IMR-90 (cell line): ENCODE measurements at regions not wholly inside any gene's neighbourhood (a gene's known extent, or its start where the extent isn't known, plus 50 kb on each side); places are given as distances from the start of the nearest gene placed in this dataset.

Experiments
- ATAC-seq: fragments of 200-7000 bp; cut with Tn5 transposase; 2 replicates; pipeline ENCODE4 v1.9.1; 2020; ENCODE audit warnings: low read depth, mild to moderate bottlenecking, moderate library complexity
- BruUV-seq: library from RNA; stranded (reverse); fragments of 400-500 nt; replicated peaks from 2 replicates; lab custom pipeline; 2021; lab: Mats Ljungman, UMichigan
- CTCF ChIA-PET: fragments of 300-600 bp; formaldehyde crosslinking; extraction: SDS; loops from one replicate; lab custom pipeline; 2021; ENCODE audit warnings: antibody characterized with exemption; lab: Yijun Ruan, JAX
- POLR2A ChIA-PET: fragments of 300-600 bp; sonication (Branson Sonifier 250); formaldehyde crosslinking; loops from one replicate; lab custom pipeline; 2022; ENCODE audit warnings: antibody characterized with exemption; ENCODE audit not compliant: unreplicated experiment; lab: Charles Lee
- DNase-seq: peaks from one replicate; pipeline ENCODE4 v3.0.0; 2013
- H2AFZ ChIP-seq: replicated peaks from 2 replicates; pipeline ENCODE3; 2013; ENCODE audit warnings: low read length, mild to moderate bottlenecking; ENCODE audit not compliant: poor library complexity
- H2AK5ac ChIP-seq: 2 replicates; pipeline ENCODE4 v1.6.1; 2013; ENCODE audit warnings: low read depth, low read length, inconsistent platforms
- H2AK9ac ChIP-seq: replicated peaks from 2 replicates; pipeline ENCODE3; 2013; ENCODE audit warnings: mild to moderate bottlenecking, low read depth, low read length, moderate library complexity; ENCODE audit not compliant: poor library complexity
- H2BK120ac ChIP-seq: 2 replicates; pipeline ENCODE4 v1.6.1; 2013; ENCODE audit warnings: low read depth, low read length, inconsistent platforms
- H2BK15ac ChIP-seq: 3 replicates; pipeline ENCODE4 v1.6.1; 2013; ENCODE audit warnings: low read depth, low read length, inconsistent platforms
- H2BK20ac ChIP-seq: 2 replicates; pipeline ENCODE4 v1.6.1; 2013; ENCODE audit warnings: low read depth, mild to moderate bottlenecking, inconsistent platforms, low read length, moderate library complexity
- H2BK5ac ChIP-seq: 2 replicates; pipeline ENCODE4 v1.6.1; 2013; ENCODE audit warnings: mild to moderate bottlenecking, low read depth, low read length, inconsistent platforms; ENCODE audit not compliant: poor library complexity, severe bottlenecking
- H3K14ac ChIP-seq: replicated peaks from 2 replicates; pipeline ENCODE4 v1.6.1; 2013; ENCODE audit warnings: low read depth, low read length, inconsistent platforms
- H3K18ac ChIP-seq: 2 replicates; pipeline ENCODE4 v1.6.1; 2013; ENCODE audit warnings: low read depth, low read length, control low read depth
- H3K23ac ChIP-seq: 2 replicates; pipeline ENCODE4 v1.6.1; 2013; ENCODE audit warnings: low read depth, low read length, inconsistent platforms
- H3K27ac ChIP-seq: 2 replicates; pipeline ENCODE4 v1.5.1; 2013; ENCODE audit warnings: mild to moderate bottlenecking, control low read depth, low read length; ENCODE audit not compliant: insufficient read depth
- H3K27me3 ChIP-seq: 2 replicates; pipeline ENCODE4 v1.6.1; 2013; ENCODE audit warnings: low read length; ENCODE audit not compliant: control insufficient read depth, insufficient read depth
- H3K36me3 ChIP-seq: 2 replicates; pipeline ENCODE4 v1.6.1; 2013; ENCODE audit warnings: low read length, mixed read lengths; ENCODE audit not compliant: control insufficient read depth, insufficient read depth
- H3K4ac ChIP-seq: 2 replicates; pipeline ENCODE4 v1.6.1; 2013; ENCODE audit warnings: low read depth, low read length, inconsistent platforms
- H3K4me1 ChIP-seq: 2 replicates; pipeline ENCODE4 v1.6.1; 2013; ENCODE audit warnings: low read length, mixed read lengths; ENCODE audit not compliant: control insufficient read depth, insufficient read depth
- H3K4me2 ChIP-seq: 2 replicates; pipeline ENCODE4 v1.6.1; 2013; ENCODE audit warnings: low read depth, mild to moderate bottlenecking, control low read depth, low read length, moderate library complexity
- H3K4me3 ChIP-seq: 2 replicates; pipeline ENCODE4 v1.5.1; 2013; ENCODE audit warnings: low read depth, mild to moderate bottlenecking, control low read depth, low read length, moderate library complexity; ENCODE audit not compliant: insufficient read depth
- H3K56ac ChIP-seq: 2 replicates; pipeline ENCODE4 v1.6.1; 2013; ENCODE audit warnings: low read length, inconsistent platforms; ENCODE audit not compliant: insufficient read depth; ENCODE audit errors: extremely low read depth
- H3K79me1 ChIP-seq, 2 experiments: 2 replicates each; pipeline ENCODE4 v1.6.1; 2013; ENCODE audit warnings: low read length in 2 of 2, inconsistent platforms in 1 of 2, low read depth in 1 of 2
- H3K9ac ChIP-seq: 2 replicates; pipeline ENCODE4 v1.6.1; 2013; ENCODE audit warnings: low read depth, low read length, control low read depth
- H3K9me1 ChIP-seq: 2 replicates; pipeline ENCODE4 v1.6.1; 2013; ENCODE audit warnings: low read length, inconsistent platforms; ENCODE audit not compliant: insufficient read depth
- H3K9me3 ChIP-seq: 2 replicates; pipeline ENCODE4 v1.6.1; 2013; ENCODE audit warnings: low read length; ENCODE audit not compliant: control insufficient read depth, insufficient read depth
- H4K20me1 ChIP-seq: 2 replicates; pipeline ENCODE4 v1.6.1; 2013; ENCODE audit warnings: low read length, inconsistent platforms; ENCODE audit not compliant: insufficient read depth
- H4K5ac ChIP-seq: 2 replicates; pipeline ENCODE4 v1.6.1; 2013; ENCODE audit warnings: mild to moderate bottlenecking, low read depth, low read length, control low read depth
- H4K8ac ChIP-seq, 2 experiments: 2 replicates each; pipeline ENCODE4 v1.6.1; 2013; ENCODE audit warnings: low read depth in 2 of 2, low read length in 2 of 2, control low read depth in 1 of 2, inconsistent platforms in 1 of 2
- H4K91ac ChIP-seq: 2 replicates; pipeline ENCODE4 v1.6.1; 2013; ENCODE audit warnings: low read depth, low read length, inconsistent platforms; ENCODE audit not compliant: insufficient read depth
- BHLHE40 ChIP-seq: fragments of 150-350 bp; IDR thresholded peaks from 2 replicates; pipeline ENCODE4 v1.6.1; 2016; ENCODE audit warnings: mild to moderate bottlenecking, low read depth, low read length
- CEBPB ChIP-seq: IDR thresholded peaks from 2 replicates; pipeline ENCODE4 v1.6.1; 2012; ENCODE audit warnings: low read depth, low read length, improper control_type of control experiment
- CHD1 ChIP-seq: IDR thresholded peaks from 2 replicates; pipeline ENCODE4 v1.6.1; 2012; ENCODE audit warnings: low read depth, low read length, improper control_type of control experiment
- FOS ChIP-seq: fragments of 150-350 bp; IDR thresholded peaks from 2 replicates; pipeline ENCODE4 v1.6.1; 2016; ENCODE audit warnings: low read depth, low read length
- MAFK ChIP-seq: IDR thresholded peaks from 2 replicates; pipeline ENCODE4 v1.6.1; 2012; ENCODE audit warnings: low read depth, low read length, improper control_type of control experiment
- MAZ ChIP-seq: IDR thresholded peaks from 2 replicates; pipeline ENCODE4 v1.6.1; 2012; ENCODE audit warnings: low read depth, mild to moderate bottlenecking, low read length, improper control_type of control experiment, moderate library complexity, borderline replicate concordance
- MXI1 ChIP-seq: IDR thresholded peaks from 2 replicates; pipeline ENCODE4 v1.6.1; 2012; ENCODE audit warnings: low read depth, mild to moderate bottlenecking, low read length, moderate library complexity, borderline replicate concordance
- NFE2L2 ChIP-seq: fragments of 150-350 bp; IDR thresholded peaks from 2 replicates; pipeline ENCODE4 v1.6.1; 2016; ENCODE audit warnings: low read depth, mild to moderate bottlenecking, low read length
- POLR2A ChIP-seq: IDR thresholded peaks from 2 replicates; pipeline ENCODE4 v1.6.1; 2012; ENCODE audit warnings: mild to moderate bottlenecking, low read depth, low read length
- RAD21 ChIP-seq: IDR thresholded peaks from 2 replicates; pipeline ENCODE4 v1.6.1; 2012; ENCODE audit warnings: low read length, improper control_type of control experiment
- RCOR1 ChIP-seq: IDR thresholded peaks from 2 replicates; pipeline ENCODE4 v1.6.1; 2012; ENCODE audit warnings: mild to moderate bottlenecking, low read length, improper control_type of control experiment; ENCODE audit not compliant: insufficient replicate concordance
- RFX5 ChIP-seq: IDR thresholded peaks from 2 replicates; pipeline ENCODE4 v1.8.0; 2012; ENCODE audit warnings: low read depth, mild to moderate bottlenecking, low read length, moderate library complexity
- SMC3 ChIP-seq: fragments of 150-350 bp; IDR thresholded peaks from 2 replicates; pipeline ENCODE4 v1.6.1; 2016; ENCODE audit warnings: low read depth, mild to moderate bottlenecking, antibody characterized with exemption, low read length, moderate library complexity
- WGBS, 2 experiments: methylation state at CpG; one replicate each; pipeline versions ENCODE4 v1.1.5 to v1.1.7; 2013; ENCODE audit warnings: missing lambda C conversion rate in 2 of 2; ENCODE audit not compliant: insufficient read length in 1 of 2; ENCODE audit errors: extremely low coverage in 2 of 2; 5-methylcytosine and 5-hydroxymethylcytosine counted together
- dilution Hi-C: fragments of 300-500 bp; cut with HindIII; formaldehyde crosslinking; loops from one replicate; pipeline ENCODE4 v1.14.3; 2018; ENCODE audit warnings: low sequenced_read_pairs; ENCODE audit not compliant: unreplicated experiment
- in situ Hi-C: fragments of 300-500 bp; cut with MboI; formaldehyde crosslinking; loops from 3 replicates; pipeline ENCODE4 v1.14.3; 2019; ENCODE audit warnings: low sequenced_read_pairs, inconsistent platforms, mixed read lengths
- intact Hi-C: fragments of 100-400 bp; cut with micrococcal nuclease; formaldehyde crosslinking; loops from 2 replicates; pipeline ENCODE4 v1.10.0; 2022
- TF ChIP-seq, protein P1 (sequence below): conservative IDR thresholded peaks from 2 replicates; pipeline ENCODE4 v1.5.1; 2012; ENCODE audit warnings: mild to moderate bottlenecking, low read depth, low read length, improper control_type of control experiment
- TF ChIP-seq, protein P2 (sequence below): fragments of 150-350 bp; IDR thresholded peaks from 2 replicates; pipeline ENCODE4 v1.6.1; 2016; ENCODE audit warnings: low read depth, mild to moderate bottlenecking, low read length, moderate library complexity, borderline replicate concordance
- TF ChIP-seq, protein P3 (sequence below): fragments of 150-350 bp; IDR thresholded peaks from 2 replicates; pipeline ENCODE4 v1.6.1; 2017; ENCODE audit warnings: mild to moderate bottlenecking, antibody characterized with exemption, low read length, low read depth

DNA sequence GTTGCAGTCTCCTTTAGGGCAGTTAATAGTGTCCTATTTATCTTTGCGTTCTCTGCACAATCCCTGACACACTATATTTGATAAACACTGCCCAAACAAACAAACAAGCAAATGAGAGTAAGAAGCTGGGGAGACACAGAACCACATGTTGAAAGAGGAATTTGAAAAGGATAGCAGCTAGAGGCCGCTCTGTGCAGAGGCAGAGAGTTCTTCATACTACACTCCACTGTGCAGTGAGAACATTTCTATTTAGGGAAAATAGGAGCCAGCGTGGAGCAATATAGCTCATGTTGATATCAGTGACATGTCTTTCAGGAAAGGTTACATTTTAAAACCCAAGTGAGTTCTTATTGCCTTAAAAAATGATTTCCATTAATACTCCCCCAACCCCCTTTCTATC, 140.3 kb upstream of the SEL1L start:
- H3K9ac ChIP-seq = no peak overlapping the region
- H4K8ac ChIP-seq = no peak overlapping the region
- no peak overlapping the region for H2AFZ ChIP-seq
- H3K9me3 ChIP-seq = peaks cover 9% of the 10 kb centered on the region
- no peaks in the 10 kb centered on the region for H4K20me1 ChIP-seq
- no peaks in the 10 kb centered on the region for H3K9me1 ChIP-seq
- H2BK120ac ChIP-seq = no peak overlapping the region
- no peak overlapping the region for H3K4ac ChIP-seq
- CTCF ChIA-PET = no interaction called here
- WGBS, 2 experiments = no CpG with 5 or more reads among the region's 3 CpGs
- no peak overlapping the region for H2AK9ac ChIP-seq
- TF ChIP-seq NFE2L2 (no peak), MAFK (no peak), CEBPB (no peak), FOS (no peak), POLR2A (no peak), RAD21 (no peak), BHLHE40 (no peak), SMC3 (no peak), RFX5 (no peak), MAZ (no peak), CHD1 (no peak), RCOR1 (no peak), MXI1 (no peak)
- TF ChIP-seq, protein P1, sequence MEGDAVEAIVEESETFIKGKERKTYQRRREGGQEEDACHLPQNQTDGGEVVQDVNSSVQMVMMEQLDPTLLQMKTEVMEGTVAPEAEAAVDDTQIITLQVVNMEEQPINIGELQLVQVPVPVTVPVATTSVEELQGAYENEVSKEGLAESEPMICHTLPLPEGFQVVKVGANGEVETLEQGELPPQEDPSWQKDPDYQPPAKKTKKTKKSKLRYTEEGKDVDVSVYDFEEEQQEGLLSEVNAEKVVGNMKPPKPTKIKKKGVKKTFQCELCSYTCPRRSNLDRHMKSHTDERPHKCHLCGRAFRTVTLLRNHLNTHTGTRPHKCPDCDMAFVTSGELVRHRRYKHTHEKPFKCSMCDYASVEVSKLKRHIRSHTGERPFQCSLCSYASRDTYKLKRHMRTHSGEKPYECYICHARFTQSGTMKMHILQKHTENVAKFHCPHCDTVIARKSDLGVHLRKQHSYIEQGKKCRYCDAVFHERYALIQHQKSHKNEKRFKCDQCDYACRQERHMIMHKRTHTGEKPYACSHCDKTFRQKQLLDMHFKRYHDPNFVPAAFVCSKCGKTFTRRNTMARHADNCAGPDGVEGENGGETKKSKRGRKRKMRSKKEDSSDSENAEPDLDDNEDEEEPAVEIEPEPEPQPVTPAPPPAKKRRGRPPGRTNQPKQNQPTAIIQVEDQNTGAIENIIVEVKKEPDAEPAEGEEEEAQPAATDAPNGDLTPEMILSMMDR = no peak
- TF ChIP-seq, protein P2, sequence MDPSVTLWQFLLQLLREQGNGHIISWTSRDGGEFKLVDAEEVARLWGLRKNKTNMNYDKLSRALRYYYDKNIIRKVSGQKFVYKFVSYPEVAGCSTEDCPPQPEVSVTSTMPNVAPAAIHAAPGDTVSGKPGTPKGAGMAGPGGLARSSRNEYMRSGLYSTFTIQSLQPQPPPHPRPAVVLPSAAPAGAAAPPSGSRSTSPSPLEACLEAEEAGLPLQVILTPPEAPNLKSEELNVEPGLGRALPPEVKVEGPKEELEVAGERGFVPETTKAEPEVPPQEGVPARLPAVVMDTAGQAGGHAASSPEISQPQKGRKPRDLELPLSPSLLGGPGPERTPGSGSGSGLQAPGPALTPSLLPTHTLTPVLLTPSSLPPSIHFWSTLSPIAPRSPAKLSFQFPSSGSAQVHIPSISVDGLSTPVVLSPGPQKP = no peak
- TF ChIP-seq, protein P3, sequence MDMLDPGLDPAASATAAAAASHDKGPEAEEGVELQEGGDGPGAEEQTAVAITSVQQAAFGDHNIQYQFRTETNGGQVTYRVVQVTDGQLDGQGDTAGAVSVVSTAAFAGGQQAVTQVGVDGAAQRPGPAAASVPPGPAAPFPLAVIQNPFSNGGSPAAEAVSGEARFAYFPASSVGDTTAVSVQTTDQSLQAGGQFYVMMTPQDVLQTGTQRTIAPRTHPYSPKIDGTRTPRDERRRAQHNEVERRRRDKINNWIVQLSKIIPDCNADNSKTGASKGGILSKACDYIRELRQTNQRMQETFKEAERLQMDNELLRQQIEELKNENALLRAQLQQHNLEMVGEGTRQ = no peak
- no peak overlapping the region for H2AK5ac ChIP-seq
- H2BK15ac ChIP-seq = no peak overlapping the region
- H3K18ac ChIP-seq = no peak overlapping the region
- no peak overlapping the region for H2BK20ac ChIP-seq
- no peak overlapping the region for H3K4me3 ChIP-seq
- no peak overlapping the region for H3K4me2 ChIP-seq
- no TSS peak for BruUV-seq
- H3K14ac ChIP-seq = no peak overlapping the region
- no peak overlapping the region for H3K27ac ChIP-seq
- dilution Hi-C loops = no loop called here
- no peaks in the 10 kb centered on the region for H3K4me1 ChIP-seq
- no peaks in the 10 kb centered on the region for H3K79me1 ChIP-seq
- POLR2A ChIA-PET = no interaction called here
- DNase-seq (no peak), ATAC-seq (no peak)
- H3K23ac ChIP-seq = no peak overlapping the region
- no peaks in the 10 kb centered on the region for H3K36me3 ChIP-seq
- in situ Hi-C loops = no loop called here
- H4K5ac ChIP-seq = no peak overlapping the region
- H4K91ac ChIP-seq = no peak overlapping the region
- intact Hi-C loops = no loop called here
- H2BK5ac ChIP-seq = no peak overlapping the region
- H3K27me3 ChIP-seq = no peaks in the 10 kb centered on the region
- no peak overlapping the region for H3K56ac ChIP-seq
